ENCODE measurements at regions not wholly inside any gene's neighbourhood (a gene's known extent, or its start where the extent isn't known, plus 50 kb on each side); places are given as distances from the start of the nearest gene placed in this dataset.

DNA sequence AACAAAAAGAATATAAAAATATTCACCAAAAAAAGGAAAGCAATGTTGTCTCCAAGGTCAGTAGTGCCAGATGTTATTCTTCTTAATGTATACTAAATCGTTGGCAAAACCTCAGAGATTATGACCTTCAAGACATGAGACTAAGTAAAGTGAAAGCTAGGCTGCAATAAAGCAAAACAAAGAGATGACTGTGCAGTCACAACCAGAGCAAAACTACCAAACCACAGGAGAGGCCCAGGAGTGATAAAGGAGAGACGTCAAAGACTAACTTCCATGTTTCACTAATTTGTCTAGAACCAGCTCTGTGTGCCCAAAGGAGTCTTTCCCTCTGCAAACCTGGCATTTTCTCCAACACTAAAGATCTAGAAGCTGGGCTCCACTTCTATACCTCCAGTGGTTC, 155.9 kb upstream of the POU3F2 start:
- Histone ChIP-seq H3K4me2 (ENCODE audit: insufficient read depth in 1 of 2, low read depth in 2 of 2, low read length in 2 of 2) (no peak overlapping the region), H3K27me3 (replicated peaks in 1 of 4; ENCODE audit: control insufficient read depth in 3 of 4, extremely low read depth in 1 of 4, insufficient read depth in 3 of 4, low read length in 3 of 4) (no peaks in the 10 kb centered on the region), H3K23me2 (ENCODE audit: low read depth, low read length) (no peaks in the 10 kb centered on the region), H3K36me3 (ENCODE audit: control insufficient read depth in 2 of 4, insufficient read depth in 4 of 4, low read length in 3 of 4) (no peaks in the 10 kb centered on the region), H3K14ac (ENCODE audit: insufficient read length) (no peak overlapping the region), H3K27ac (ENCODE audit: low read depth, low read length) (no peak overlapping the region), H2AFZ (ENCODE audit: low read length) (no peak overlapping the region), H2BK5ac (ENCODE audit: low read depth, low read length) (no peak overlapping the region), H2BK15ac (ENCODE audit: low read length) (no peak overlapping the region), H4K5ac (ENCODE audit: insufficient read length, low read depth, low read length) (no peak overlapping the region), H2BK20ac (ENCODE audit: low read length) (no peak overlapping the region), H3K9me3 (ENCODE audit: insufficient read depth in 2 of 2, low read depth in 1 of 2, low read length in 1 of 2) (no peaks in the 10 kb centered on the region; a peak in 1 of 4 replicates), H3K56ac (replicated peaks; ENCODE audit: insufficient read length, low read depth, low read length) (no peak overlapping the region), H2AK5ac (ENCODE audit: low read depth, low read length) (no peak overlapping the region), H4K8ac (ENCODE audit: extremely low read depth, insufficient read depth, low read length) (no peak overlapping the region), H3K4me1 (replicated peaks in 1 of 4; ENCODE audit: control insufficient read depth in 3 of 4, insufficient read depth in 4 of 4, low read length in 3 of 4) (0 out of 7 replicates have a peak, but pooled peaks cover 0 to 3% (median 0%) of the 10 kb centered on the region in 4 experiments), H3K4ac (replicated peaks; ENCODE audit: insufficient read length, low read depth, low read length) (no peak overlapping the region), H3K79me2 (ENCODE audit: control insufficient read depth in 1 of 2, insufficient read depth in 2 of 2, low read length in 2 of 2) (no peaks in the 10 kb centered on the region), H2BK120ac (replicated peaks; ENCODE audit: low read depth, low read length) (no peak overlapping the region), H3K18ac (ENCODE audit: extremely low read depth, low read length) (no peak overlapping the region), H3K23ac (ENCODE audit: insufficient read length) (no peak overlapping the region), H4K91ac (replicated peaks; ENCODE audit: insufficient read length, low read length) (no peak overlapping the region), H4K20me1 (replicated peaks in 1 of 2; ENCODE audit: control insufficient read depth in 1 of 2, insufficient read depth in 2 of 2, low read length in 2 of 2) (no peaks in the 10 kb centered on the region), H3K79me1 (ENCODE audit: low read depth, low read length) (no peaks in the 10 kb centered on the region), H3K9ac (replicated peaks in 1 of 4; ENCODE audit: extremely low read depth in 1 of 4, low read depth in 3 of 4, low read length in 3 of 4) (no peak overlapping the region), H3K4me3 (ENCODE audit: extremely low read depth in 1 of 4, insufficient read depth in 2 of 4, low read depth in 3 of 4, low read length in 4 of 4) (no peak overlapping the region), H2BK12ac (ENCODE audit: low read depth, low read length) (no peak overlapping the region)
- ChIA-PET POLR2A (ENCODE audit: partially characterized antibody) (no interaction called here), CTCF (ENCODE audit: partially characterized antibody) (interaction anchor here (1.2 kb wide), 2 partner anchors 9 to 90 kb away, joined by 3 read pairs; no protein-coding TSS in a partner anchor)
- DNase-seq (ENCODE audit: low read depth in 1 of 2, low spot score in 2 of 2) (no peak), FAIRE-seq (no peak)
- WGBS, 2 experiments (ENCODE audit: extremely low coverage in 1 of 2, insufficient coverage in 1 of 2, insufficient read length in 1 of 2, insufficient replicate concordance in 2 of 2, low coverage in 1 of 2, low lambda C conversion rate in 2 of 2, missing lambda C conversion rate in 1 of 2) = 94% methylated on average over 2 of the region's 2 CpGs; no CpG with 5 or more reads in 1 of the 2 experiments
- TF ChIP-seq, protein P1, sequence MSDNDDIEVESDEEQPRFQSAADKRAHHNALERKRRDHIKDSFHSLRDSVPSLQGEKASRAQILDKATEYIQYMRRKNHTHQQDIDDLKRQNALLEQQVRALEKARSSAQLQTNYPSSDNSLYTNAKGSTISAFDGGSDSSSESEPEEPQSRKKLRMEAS (IDR thresholded peaks at IDR 0.05) = no peak
- TF ChIP-seq EZH2 (IDR thresholded peaks at IDR 0.05; ENCODE audit: low read depth, low read length, severe bottlenecking) = no peak
- no peak for TF ChIP-seq SIX5 (IDR thresholded peaks at IDR 0.05; ENCODE audit: low read depth, low read length)
- no peak for TF ChIP-seq SRF (IDR thresholded peaks at IDR 0.05; ENCODE audit: low read depth, low read length)
- TF ChIP-seq TAF7 (optimal IDR thresholded peaks at IDR 0.05; ENCODE audit: borderline replicate concordance, low read depth, low read length) = no peak
- TF ChIP-seq RBBP5 (IDR thresholded peaks at IDR 0.05; ENCODE audit: borderline replicate concordance, low read depth, low read length) = no peak
- no peak for TF ChIP-seq BRCA1 (IDR thresholded peaks at IDR 0.05; ENCODE audit: low read depth, low read length)
- TF ChIP-seq JUND (IDR thresholded peaks at IDR 0.05; ENCODE audit: low read length) = no peak
- no peak for TF ChIP-seq NANOG (IDR thresholded peaks at IDR 0.05; ENCODE audit: insufficient read depth, low read depth, low read length, poor library complexity, severe bottlenecking)
- TF ChIP-seq, protein P2, sequence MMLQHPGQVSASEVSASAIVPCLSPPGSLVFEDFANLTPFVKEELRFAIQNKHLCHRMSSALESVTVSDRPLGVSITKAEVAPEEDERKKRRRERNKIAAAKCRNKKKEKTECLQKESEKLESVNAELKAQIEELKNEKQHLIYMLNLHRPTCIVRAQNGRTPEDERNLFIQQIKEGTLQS (IDR thresholded peaks at IDR 0.05; ENCODE audit: insufficient read depth, low read depth, low read length) = no peak
- no peak for TF ChIP-seq ASH2L (IDR thresholded peaks at IDR 0.05; ENCODE audit: low read length)
- TF ChIP-seq CREB1 (IDR thresholded peaks at IDR 0.05) = no peak
- no peak for TF ChIP-seq KDM4A (IDR thresholded peaks at IDR 0.05; ENCODE audit: low read depth, low read length, severe bottlenecking)
- no peak for TF ChIP-seq RFX5 (IDR thresholded peaks at IDR 0.05; ENCODE audit: borderline replicate concordance, low read depth, low read length)
- no peak for TF ChIP-seq SIRT6 (IDR thresholded peaks at IDR 0.05; ENCODE audit: low read length)
